Activated T-cell treated with anti-CD3 and anti-CD28 coated beads for 24 hours (primary cell): ENCODE measurements at regions not wholly inside any gene's neighbourhood (a gene's known extent, or its start where the extent isn't known, plus 50 kb on each side); places are given as distances from the start of the nearest gene placed in this dataset.
"Not testable (repeated sequence)": the region's sequence is repeated elsewhere in the genome, so short reads cannot be mapped to it uniquely, and the experiment has no call there.

ENCODE experiments used
- DNase-seq: peaks from one replicate; pipeline ENCODE4 v3.0.0-alpha.2; 2020; ENCODE audit warnings: low read depth

GRCh38 chr2:176768185-176768584 is 444.4 kb upstream of the HNRNPA3 start:
- DNase-seq: no peak

GRCh38 chr2:176769021-176769420 is 443.6 kb upstream of the HNRNPA3 start:
- DNase-seq: no peak

GRCh38 chr2:176769499-176770370 is 442.9 kb upstream of the HNRNPA3 start:
- no peak for DNase-seq

DNA sequence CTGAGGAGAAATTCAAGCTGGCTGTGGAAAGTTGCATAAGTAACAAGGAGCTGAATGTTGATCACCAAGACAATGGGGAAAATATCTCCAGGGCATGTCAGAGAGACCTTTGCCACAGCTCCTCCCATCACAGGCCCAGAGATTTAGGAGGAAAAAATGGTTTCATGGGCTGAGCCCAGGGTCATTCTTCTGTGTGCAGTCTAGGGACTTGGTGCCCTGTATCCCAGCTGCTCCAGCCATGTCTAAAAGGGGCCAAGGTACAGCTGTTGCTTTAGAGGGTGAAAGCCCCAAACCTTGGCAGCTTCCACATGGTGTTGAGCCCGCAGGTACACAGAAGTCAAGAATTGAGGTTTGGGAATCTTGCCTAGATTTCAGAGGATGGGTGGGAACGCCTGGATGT is 439.8 kb upstream of the HNRNPA3 start:
- no peak for DNase-seq

DNA sequence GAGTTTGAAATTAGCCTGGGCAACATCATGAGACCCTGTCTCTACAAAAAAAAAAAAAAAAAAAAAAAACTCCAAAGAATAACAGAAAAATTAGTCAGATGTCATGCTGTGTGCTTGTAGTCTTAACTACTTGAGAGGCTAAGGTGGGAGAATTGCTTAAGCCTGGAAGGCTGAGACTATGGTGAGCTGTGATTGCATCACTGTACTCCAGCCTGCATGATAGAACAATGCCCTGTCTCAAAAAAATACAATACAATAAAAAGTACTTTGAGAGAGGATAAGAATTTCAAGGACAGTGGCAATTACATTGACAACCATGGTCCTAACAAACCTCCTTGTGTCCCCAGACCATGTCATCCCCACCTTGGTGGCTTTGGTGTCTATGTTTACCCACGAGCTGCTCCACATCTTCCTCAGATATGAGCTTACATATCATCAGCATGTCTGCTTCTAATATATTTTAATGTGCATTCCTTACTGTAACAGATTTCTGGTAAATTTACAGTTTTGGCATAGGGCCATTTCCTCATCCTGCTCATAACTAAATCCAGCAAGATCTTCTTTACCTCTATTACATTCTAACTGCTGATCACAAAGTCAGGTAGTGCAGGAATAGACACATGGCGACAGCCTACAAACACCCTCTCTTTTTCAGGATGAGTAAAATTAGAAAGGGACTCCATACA is 437.7 kb upstream of the HNRNPA3 start:
- no peak for DNase-seq

DNA sequence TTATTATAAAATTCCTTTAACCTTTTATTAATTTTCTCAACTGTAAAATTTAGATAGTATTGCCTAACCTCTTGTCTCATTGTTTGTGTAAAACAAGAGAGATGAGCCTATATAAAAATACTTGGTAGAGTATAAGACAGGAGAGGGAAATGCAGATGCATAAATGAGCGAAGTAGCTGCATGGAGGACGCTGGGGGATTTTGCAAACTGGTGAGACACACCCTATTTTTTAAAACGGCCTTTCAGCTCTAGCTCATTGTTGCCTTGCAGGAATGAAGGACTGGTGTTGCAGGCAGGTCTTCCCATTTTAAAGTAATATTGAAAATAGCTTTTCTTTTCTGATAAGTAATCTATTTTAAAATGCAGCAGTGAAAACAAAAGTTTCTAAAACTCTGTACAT is 435.3 kb upstream of the HNRNPA3 start:
- DNase-seq: no peak

GRCh38 chr2:176779917-176780316 is 432.7 kb upstream of the HNRNPA3 start:
- no peak for DNase-seq

- DNase-seq: no peak
Observed at GRCh38 chr2:176780348-176780747, 432.2 kb upstream of the HNRNPA3 start.

DNA sequence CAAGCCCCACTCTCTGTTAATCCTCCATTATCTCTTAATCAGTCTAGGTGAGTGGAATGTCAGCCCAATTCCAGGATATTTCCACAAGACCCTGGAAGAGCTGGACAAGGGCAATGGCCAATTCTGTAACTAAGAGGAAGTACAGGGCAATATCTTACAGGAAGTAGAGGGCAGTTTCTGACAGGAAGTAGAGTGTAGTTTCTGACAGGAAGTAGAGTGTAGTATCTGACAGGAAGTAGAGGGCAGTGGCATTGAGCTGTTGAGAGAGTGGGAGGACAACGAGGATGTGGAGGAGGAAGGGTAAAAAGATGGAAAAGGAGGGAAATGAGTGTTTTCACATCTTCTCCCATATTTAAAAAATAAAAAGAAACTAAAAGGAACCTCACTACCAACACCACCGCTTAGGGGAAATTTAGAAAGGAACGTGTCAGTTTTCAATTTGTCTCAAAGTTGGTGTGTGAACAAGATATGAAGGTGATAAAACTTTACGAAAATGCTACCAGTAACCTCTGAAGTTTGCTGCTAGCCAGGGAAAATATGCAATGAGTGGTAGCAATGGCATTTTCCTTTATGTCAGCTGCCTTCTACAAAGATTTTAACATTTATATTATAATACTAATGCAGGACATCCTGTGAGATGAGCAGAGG is 430.9 kb upstream of the HNRNPA3 start:
- DNase-seq: no peak

GRCh38 chr2:176784633-176785200 is 427.9 kb upstream of the HNRNPA3 start:
- DNase-seq: no peak

DNA sequence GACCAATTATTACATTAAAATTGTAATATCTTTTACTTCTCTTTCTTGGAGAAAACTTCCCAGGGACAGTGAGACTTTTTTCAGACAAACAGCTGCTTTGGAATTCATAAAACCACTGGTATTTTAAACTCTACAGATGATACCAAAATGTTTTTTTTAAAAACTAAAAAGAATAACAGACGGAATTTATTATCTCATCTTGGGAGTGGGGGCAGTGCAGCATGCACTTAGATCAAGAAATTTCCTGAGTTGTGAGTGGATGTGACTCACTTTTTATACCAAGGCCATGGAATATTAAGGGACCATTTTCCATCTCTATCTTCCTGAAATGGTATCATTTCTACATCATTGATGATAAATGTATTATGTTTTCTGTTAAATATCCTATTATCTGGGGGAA is 422.8 kb upstream of the HNRNPA3 start:
- no peak for DNase-seq

- DNase-seq: no peak
Observed at GRCh38 chr2:176790468-176790867, 422.1 kb upstream of the HNRNPA3 start.

DNA sequence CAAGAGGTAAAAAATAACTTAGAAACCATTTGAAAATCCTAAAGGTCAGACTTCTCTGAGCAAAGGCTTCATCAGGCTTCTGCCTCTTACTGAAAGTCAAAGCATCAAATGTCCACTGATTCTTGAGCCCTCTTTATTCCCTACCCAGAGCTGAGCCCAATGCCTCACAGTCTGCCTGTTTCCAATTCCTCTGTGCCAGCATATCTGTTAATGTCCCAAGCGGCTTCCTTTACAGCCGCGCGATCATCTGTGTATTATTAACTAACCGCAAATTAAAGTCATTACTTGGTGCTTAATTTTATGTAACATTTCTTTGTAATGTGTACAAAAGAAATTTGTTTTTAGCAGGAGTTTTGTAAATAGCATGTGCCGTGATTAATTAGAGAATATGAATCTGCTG is 418.8 kb upstream of the HNRNPA3 start:
- DNase-seq: no peak

GRCh38 chr2:176794392-176794791 is 418.2 kb upstream of the HNRNPA3 start:
- no peak for DNase-seq

DNA sequence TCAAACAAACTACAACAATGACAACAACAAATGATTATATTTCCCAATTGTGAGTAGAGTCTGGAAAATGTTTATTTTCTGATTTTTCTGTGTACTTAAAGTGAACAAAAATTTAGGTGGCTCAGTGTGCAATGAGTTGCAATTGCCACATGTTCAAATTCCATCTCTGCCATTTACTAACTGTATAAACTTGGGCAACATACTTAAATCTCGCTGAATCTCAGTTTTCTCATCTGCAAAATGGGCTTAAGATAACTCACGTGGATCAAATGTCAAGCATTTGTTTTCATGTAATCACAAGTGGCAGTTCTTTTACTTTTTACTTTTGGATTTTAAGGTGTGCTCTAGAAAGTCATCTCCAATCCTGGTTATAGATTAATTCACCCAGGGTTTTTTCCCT is 416.8 kb upstream of the HNRNPA3 start:
- no peak for DNase-seq

GRCh38 chr2:176796677-176797076 is 415.9 kb upstream of the HNRNPA3 start:
- not testable (repeated sequence) for DNase-seq

- no peak for DNase-seq
Observed at GRCh38 chr2:176804392-176804791, 408.2 kb upstream of the HNRNPA3 start.

DNA sequence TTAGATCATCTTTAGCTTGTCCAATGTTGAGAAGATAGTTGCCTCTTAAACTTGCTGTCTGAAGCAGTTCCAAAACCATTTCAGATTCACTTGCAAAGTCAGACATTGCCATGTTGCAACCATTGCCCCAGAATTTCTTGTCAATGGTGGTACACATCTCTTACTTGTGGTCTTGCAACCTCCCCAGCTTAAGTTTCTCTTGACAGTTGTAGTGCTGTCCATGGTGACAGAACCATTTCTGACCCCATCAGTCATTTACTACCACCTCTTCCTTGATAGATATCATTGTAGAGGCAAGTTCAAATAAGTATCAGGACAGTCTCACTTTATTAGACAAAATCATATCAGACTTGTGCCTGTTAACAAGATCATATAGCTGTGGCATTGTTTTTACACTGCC is 407.2 kb upstream of the HNRNPA3 start:
- no peak for DNase-seq

DNA sequence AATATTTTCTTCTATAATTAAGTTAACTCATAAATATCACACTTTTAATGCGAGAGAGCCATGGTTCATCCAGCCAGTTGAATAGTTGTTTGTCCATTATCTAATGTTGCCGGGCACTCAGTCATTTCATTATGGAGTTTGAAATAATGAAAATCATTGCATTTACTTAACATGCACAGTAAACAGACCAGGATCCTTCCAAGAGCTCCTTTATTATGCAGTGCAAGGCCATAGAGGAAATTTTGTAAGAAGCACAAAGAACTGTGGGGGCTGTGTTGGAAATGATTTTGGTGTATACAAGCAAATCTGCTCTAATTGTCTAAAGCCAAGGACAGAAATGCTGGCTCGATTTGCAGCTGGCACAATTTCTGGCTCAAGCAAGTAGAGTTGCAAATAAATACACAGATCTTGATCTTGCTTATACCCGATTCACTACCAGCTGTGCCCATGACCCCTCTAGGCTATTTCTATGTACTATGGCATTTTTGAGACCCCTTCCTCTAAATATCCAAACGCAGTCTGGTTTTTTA is 400.3 kb upstream of the HNRNPA3 start:
- no peak for DNase-seq

GRCh38 chr2:176813156-176813555 is 399.4 kb upstream of the HNRNPA3 start:
- no peak for DNase-seq

DNA sequence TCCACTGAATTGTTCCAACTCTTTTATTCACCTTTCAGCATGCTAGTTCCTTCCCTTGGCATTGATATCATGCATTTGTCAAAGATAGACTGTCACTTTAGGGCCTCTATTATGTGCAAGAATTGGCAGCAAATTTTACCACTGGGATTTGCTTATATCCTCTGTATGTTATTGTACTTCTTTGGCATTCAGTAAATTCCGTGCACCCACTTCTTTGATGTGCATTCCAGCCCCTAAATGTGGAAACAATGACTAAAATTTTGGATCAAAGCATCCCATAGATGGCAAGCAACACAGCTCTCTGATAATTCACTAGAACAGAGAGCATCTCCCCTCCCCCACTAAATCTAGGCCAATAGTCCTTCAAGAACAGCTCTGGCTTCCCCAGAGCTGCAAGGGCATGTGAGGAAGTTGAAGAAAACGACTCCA is 399.0 kb upstream of the HNRNPA3 start:
- DNase-seq: no peak

- no peak for DNase-seq
Observed at GRCh38 chr2:176814274-176814673, 398.3 kb upstream of the HNRNPA3 start.
